Nucleus accumbens (tissue), 56 donors: ENCODE measurements at regions not wholly inside any gene's neighbourhood (a gene's known extent, or its start where the extent isn't known, plus 50 kb on each side); places are given as distances from the start of the nearest gene placed in this dataset.

Source experiments
- DNase-seq, 56 donors: peaks; one replicate each; lab custom pipeline; 2025; lab: John Stamatoyannopoulos, UW

- DNase-seq, result no peak
These were observed 66.5 kb upstream of the MAST4 start for GRCh38 chr5:66529704-66530103.

DNA sequence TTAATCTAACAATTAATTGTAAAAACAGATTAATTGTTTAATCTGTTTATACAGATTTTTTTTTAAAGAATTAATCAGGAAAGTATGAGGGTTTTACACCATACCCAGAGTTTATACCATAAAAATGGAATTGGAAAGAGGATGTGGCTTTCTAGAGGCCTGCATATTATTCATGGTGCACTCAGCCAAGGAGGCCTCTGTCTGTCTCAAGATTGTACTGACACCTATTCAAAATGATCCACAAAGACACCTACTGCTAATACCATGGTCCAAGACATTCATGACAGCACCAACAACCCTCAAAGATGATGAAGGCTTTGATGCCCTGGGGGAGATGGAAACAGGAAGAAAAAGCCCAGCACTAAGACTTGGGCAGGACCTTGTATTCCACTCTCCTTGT lies 58.1 kb upstream of the MAST4 start:
- DNase-seq, result no peak

DNA sequence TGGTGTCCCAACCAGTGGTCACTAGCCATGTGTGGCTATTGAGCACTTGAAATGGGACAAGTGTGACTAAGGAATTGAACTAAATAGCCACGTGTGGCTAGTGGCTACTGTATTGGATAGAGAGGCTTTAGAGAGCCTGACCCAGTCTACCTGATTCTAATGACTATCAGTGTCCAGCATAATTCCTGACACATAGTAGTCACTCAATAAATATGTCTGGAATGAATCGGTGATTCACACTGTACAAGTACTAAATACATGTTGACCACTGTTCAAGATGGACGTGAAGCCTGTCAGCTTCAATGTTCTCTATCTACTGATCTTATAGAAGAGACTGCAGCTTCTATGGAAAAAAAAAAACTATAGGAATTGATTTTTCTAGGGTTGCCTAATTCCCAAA lies 57.7 kb upstream of the MAST4 start:
- no peak for DNase-seq

- DNase-seq, result no peak
These were observed 56.1 kb upstream of the MAST4 start for GRCh38 chr5:66540078-66540477.

DNA sequence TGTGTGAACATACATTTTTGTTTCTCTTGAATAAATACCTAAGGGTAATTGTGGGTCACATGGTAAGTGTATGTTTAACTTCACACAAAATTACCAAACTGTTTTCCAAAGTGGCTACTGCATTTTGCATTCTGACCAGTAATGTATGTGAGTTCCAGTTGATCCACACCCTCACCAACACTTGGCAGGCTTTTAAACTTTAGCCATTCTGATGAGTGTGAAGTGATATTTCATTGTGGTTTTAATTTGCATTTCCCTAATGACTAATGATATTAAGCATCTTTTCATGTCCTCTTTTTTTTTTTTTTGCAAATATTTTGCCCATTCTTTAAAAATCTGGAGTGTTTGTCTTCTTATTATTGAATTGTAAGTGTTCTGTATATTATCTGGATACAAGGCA lies 53.5 kb upstream of the MAST4 start:
- no peak for DNase-seq
